ENCODE measurements at regions not wholly inside any gene's neighbourhood (a gene's known extent, or its start where the extent isn't known, plus 50 kb on each side); places are given as distances from the start of the nearest gene placed in this dataset.

- Histone ChIP-seq H3K4me2 (ENCODE audit: low read length) (no peak overlapping the region), H3K4me1 (ENCODE audit: control insufficient read depth in 1 of 2, insufficient read depth in 2 of 2, low read length in 2 of 2) (no peaks in the 10 kb centered on the region), H3K9me2 (ENCODE audit: insufficient read depth) (no peaks in the 10 kb centered on the region), H3K9ac (ENCODE audit: low read length) (no peak overlapping the region), H3K9me3 (ENCODE audit: control insufficient read depth in 1 of 2, insufficient read depth in 1 of 2, low read depth in 1 of 2, low read length in 2 of 2) (no peaks in the 10 kb centered on the region), H2AFZ (ENCODE audit: low read depth, low read length, poor library complexity, severe bottlenecking) (no peak overlapping the region), H3K4me3 (replicated peaks in 1 of 2; ENCODE audit: low read depth in 1 of 2, low read length in 2 of 2) (no peak overlapping the region), H3K27ac (ENCODE audit: low read depth, low read length) (no peak overlapping the region), H3K79me2 (ENCODE audit: insufficient read depth, low read length) (no peaks in the 10 kb centered on the region), H3K36me3 (ENCODE audit: control insufficient read depth in 1 of 2, insufficient read depth in 2 of 2, low read length in 2 of 2) (no peaks in the 10 kb centered on the region), H4K20me1 (ENCODE audit: insufficient read depth) (no peaks in the 10 kb centered on the region), H3K27me3 (ENCODE audit: insufficient read depth, low read length) (no peaks in the 10 kb centered on the region)
- TF ChIP-seq EZH2phosphoT487 (IDR thresholded peaks at IDR 0.05; ENCODE audit: borderline replicate concordance): no peak
- TF ChIP-seq ZFX (IDR thresholded peaks at IDR 0.05): no peak
- TF ChIP-seq ATF3 (IDR thresholded peaks at IDR 0.05): no peak
- TF ChIP-seq CTCF (IDR thresholded peaks at IDR 0.05 in 2 of 3, conservative IDR thresholded peaks at IDR 0.05 in 1 of 3; ENCODE audit: borderline replicate concordance in 1 of 3, insufficient read depth in 1 of 3, low read depth in 2 of 3, low read length in 2 of 3): no peak
- DNase-seq (ENCODE audit: low read depth, low spot score) (no peak), ATAC-seq (no peak)
- intact Hi-C loops (cut with micrococcal nuclease): no loop called here
- ChIA-PET CTCF (no interaction called here), POLR2A (no interaction called here), RAD21 (ENCODE audit: low non-redundant PET in 1 of 2, low total read pairs in 2 of 2, uncharacterized antibody in 2 of 2, unreplicated experiment in 2 of 2) (no interaction called here)
- no TSS peak for BruUV-seq (replicated peaks)
Observed at GRCh38 chr9:126017758-126018157, 270.6 kb downstream of the PBX3 start.

- DNase-seq (ENCODE audit: low read depth, low spot score) (no peak), ATAC-seq (no peak)
- Histone ChIP-seq H3K4me2 (ENCODE audit: low read length) (no peak overlapping the region), H3K27ac (ENCODE audit: low read depth, low read length) (no peak overlapping the region), H3K9me2 (ENCODE audit: insufficient read depth) (no peaks in the 10 kb centered on the region), H3K27me3 (ENCODE audit: insufficient read depth, low read length) (no peaks in the 10 kb centered on the region), H3K9ac (ENCODE audit: low read length) (no peak overlapping the region), H4K20me1 (ENCODE audit: insufficient read depth) (no peaks in the 10 kb centered on the region), H3K36me3 (ENCODE audit: control insufficient read depth in 1 of 2, insufficient read depth in 2 of 2, low read length in 2 of 2) (no peaks in the 10 kb centered on the region), H3K9me3 (ENCODE audit: control insufficient read depth in 1 of 2, insufficient read depth in 1 of 2, low read depth in 1 of 2, low read length in 2 of 2) (no peaks in the 10 kb centered on the region; a peak in 1 of 4 replicates), H3K79me2 (ENCODE audit: insufficient read depth, low read length) (no peaks in the 10 kb centered on the region), H2AFZ (ENCODE audit: low read depth, low read length, poor library complexity, severe bottlenecking) (no peak overlapping the region), H3K4me1 (ENCODE audit: control insufficient read depth in 1 of 2, insufficient read depth in 2 of 2, low read length in 2 of 2) (no peaks in the 10 kb centered on the region), H3K4me3 (replicated peaks in 1 of 2; ENCODE audit: low read depth in 1 of 2, low read length in 2 of 2) (no peak overlapping the region)
- BruUV-seq (replicated peaks): no TSS peak
- intact Hi-C loops (cut with micrococcal nuclease): no loop called here
- ChIA-PET CTCF (no interaction called here), RAD21 (ENCODE audit: low non-redundant PET in 1 of 2, low total read pairs in 2 of 2, uncharacterized antibody in 2 of 2, unreplicated experiment in 2 of 2) (no interaction called here), POLR2A (no interaction called here)
- TF ChIP-seq JUND (IDR thresholded peaks at IDR 0.05) (no peak), RAD21 (IDR thresholded peaks at IDR 0.05; ENCODE audit: low read depth) (no peak), POLR2AphosphoS5 (IDR thresholded peaks at IDR 0.05; ENCODE audit: low read depth, low read length) (no peak), CEBPB (IDR thresholded peaks at IDR 0.05; ENCODE audit: low read depth) (no peak), SRF (IDR thresholded peaks at IDR 0.05; ENCODE audit: low read depth) (no peak), EGR1 (IDR thresholded peaks at IDR 0.05; ENCODE audit: low read depth) (no peak), POLR2A (IDR thresholded peaks at IDR 0.05; ENCODE audit: borderline replicate concordance, extremely low read depth, insufficient read depth, insufficient read length) (no peak), CBX3 (IDR thresholded peaks at IDR 0.05; ENCODE audit: low read depth) (no peak), CTCF (IDR thresholded peaks at IDR 0.05 in 2 of 3, conservative IDR thresholded peaks at IDR 0.05 in 1 of 3; ENCODE audit: borderline replicate concordance in 1 of 3, insufficient read depth in 1 of 3, low read depth in 2 of 3, low read length in 2 of 3) (no peak), MAX (IDR thresholded peaks at IDR 0.05) (no peak), ZFX (IDR thresholded peaks at IDR 0.05) (no peak), SIN3A (IDR thresholded peaks at IDR 0.05; ENCODE audit: low read depth) (no peak), EZH2 (IDR thresholded peaks at IDR 0.05) (no peak), TCF7L2 (IDR thresholded peaks at IDR 0.05; ENCODE audit: borderline replicate concordance, extremely low read depth, insufficient read depth, insufficient read length) (no peak), EZH2phosphoT487 (IDR thresholded peaks at IDR 0.05; ENCODE audit: borderline replicate concordance) (no peak)
Observed at GRCh38 chr9:126020836-126021235, 273.7 kb downstream of the PBX3 start.

Measured in HCT116 (cell line).